NB4 (cell line): ENCODE measurements at regions not wholly inside any gene's neighbourhood (a gene's known extent, or its start where the extent isn't known, plus 50 kb on each side); places are given as distances from the start of the nearest gene placed in this dataset.

Experiments used
- DNase-seq: peaks from one replicate; pipeline ENCODE4 v3.0.0; 2010; ENCODE audit warnings: low read depth
- H3K4me3 ChIP-seq: one replicate; pipeline ENCODE4 v1.5.1; 2011; ENCODE audit warnings: mild to moderate bottlenecking, low read depth, low read length, moderate library complexity
- CTCF ChIP-seq: IDR thresholded peaks from one replicate; pipeline ENCODE4 v1.5.1; 2012; ENCODE audit warnings: low read depth, low read length
- MAX ChIP-seq: IDR thresholded peaks from 2 replicates; pipeline ENCODE4 v1.6.1; 2011; ENCODE audit warnings: low read depth, low read length
- MYC ChIP-seq: IDR thresholded peaks from 2 replicates; pipeline ENCODE4 v1.6.1; 2011; ENCODE audit warnings: low read depth, low read length
- POLR2A ChIP-seq: IDR thresholded peaks from 2 replicates; pipeline ENCODE4 v1.6.1; 2011; ENCODE audit warnings: mild to moderate bottlenecking; ENCODE audit not compliant: insufficient read length; ENCODE audit errors: extremely low read depth

GRCh38 chr20:1761116-1761515, 103.5 kb upstream of the SIRPG start:
- no peak for DNase-seq
- TF ChIP-seq MAX (no peak), MYC (no peak), CTCF (no peak), POLR2A (no peak)
- no peak overlapping the region for H3K4me3 ChIP-seq

GRCh38 chr20:1758765-1759164, 101.2 kb upstream of the SIRPG start:
- TF ChIP-seq CTCF (no peak), POLR2A (no peak), MAX (no peak), MYC (no peak)

GRCh38 chr20:1757606-1758512, 100.3 kb upstream of the SIRPG start:
- peak; percentile 63 for DNase-seq
- no peak overlapping the region for H3K4me3 ChIP-seq
- TF ChIP-seq CTCF = no peak
- TF ChIP-seq MYC = no peak
- TF ChIP-seq MAX = no peak
- no peak for TF ChIP-seq POLR2A

More at GRCh38 chr20:1758765-1759164, 101.2 kb upstream of the SIRPG start:
- DNase-seq = no peak
- no peak overlapping the region for H3K4me3 ChIP-seq

GRCh38 chr20:1757072-1757471, 99.5 kb upstream of the SIRPG start:
- TF ChIP-seq MAX (peak; percentile 59), CTCF (no peak), MYC (peak; percentile 58)
- H3K4me3 ChIP-seq = no peak overlapping the region
- DNase-seq = peak; percentile 86

- TF ChIP-seq MAX = no peak
- H3K4me3 ChIP-seq = no peak overlapping the region
Measured at GRCh38 chr20:1754749-1755148, 97.2 kb upstream of the SIRPG start.

GRCh38 chr20:1754306-1754705, 96.7 kb upstream of the SIRPG start:
- H3K4me3 ChIP-seq = no peak overlapping the region
- no peak for TF ChIP-seq CTCF
- no peak for TF ChIP-seq POLR2A
- no peak for TF ChIP-seq MAX
- TF ChIP-seq MYC = no peak
- DNase-seq = no peak

More at GRCh38 chr20:1754749-1755148, 97.2 kb upstream of the SIRPG start:
- DNase-seq = no peak
